SU-DHL-6 (cell line): ENCODE measurements at regions not wholly inside any gene's neighbourhood (a gene's known extent, or its start where the extent isn't known, plus 50 kb on each side); places are given as distances from the start of the nearest gene placed in this dataset.

Experiments used
- H2AFZ ChIP-seq: fragments of 200-600 bp; sonication (generic); 2 replicates; pipeline ENCODE4 v1.6.1; 2014; ENCODE audit warnings: low read depth, mild to moderate bottlenecking, moderate library complexity, mixed read lengths, antibody characterized with exemption, low read length; ENCODE audit not compliant: severe bottlenecking
- H3F3A ChIP-seq: fragments of 200-600 bp; shearing (Covaris generic); 2 replicates; pipeline ENCODE4 v1.6.0; 2016; ENCODE audit warnings: antibody characterized with exemption, mild to moderate bottlenecking; ENCODE audit not compliant: insufficient read depth
- H3K27ac ChIP-seq: fragments of 200-600 bp; sonication (generic); 2 replicates; pipeline ENCODE4 v1.5.1; 2016; ENCODE audit warnings: low read depth, mild to moderate bottlenecking, low read length, moderate library complexity, mixed read lengths
- H3K27me3 ChIP-seq: fragments of 200-600 bp; sonication (generic), shearing (Covaris generic); 2 replicates; pipeline ENCODE4 v1.6.0; 2014; ENCODE audit warnings: mild to moderate bottlenecking, low read length
- H3K36me3 ChIP-seq: fragments of 200-600 bp; sonication (generic); 2 replicates; pipeline ENCODE4 v1.6.1; 2014; ENCODE audit warnings: mild to moderate bottlenecking, low read length, mixed read lengths
- H3K4me2 ChIP-seq: fragments of 300-600, 200-600 bp; shearing (Covaris generic), sonication (generic); 2 replicates; pipeline ENCODE4 v1.6.0; 2014; ENCODE audit warnings: low read length, low read depth, mild to moderate bottlenecking; ENCODE audit not compliant: poor library complexity, severe bottlenecking
- H3K4me3 ChIP-seq: fragments of 200-600 bp; sonication (generic); 2 replicates; pipeline ENCODE4 v1.5.1; 2014; ENCODE audit warnings: antibody characterized with exemption, low read length, mild to moderate bottlenecking, mixed read lengths; ENCODE audit not compliant: insufficient read depth, poor library complexity, severe bottlenecking
- H3K79me2 ChIP-seq: fragments of 200-600 bp; sonication (generic); 2 replicates; pipeline ENCODE4 v1.6.1; 2014; ENCODE audit warnings: mild to moderate bottlenecking, low read length, moderate library complexity; ENCODE audit not compliant: insufficient read depth
- H3K9ac ChIP-seq: fragments of 200-600 bp; sonication (generic); 2 replicates; pipeline ENCODE4 v1.7.0; 2014; ENCODE audit warnings: mild to moderate bottlenecking, low read length
- H3K9me2 ChIP-seq: fragments of 200-600 bp; sonication (generic); replicated peaks from 2 replicates; pipeline ENCODE4 v1.6.1; 2014; ENCODE audit warnings: low read length; ENCODE audit not compliant: insufficient read depth
- H3K9me3 ChIP-seq: fragments of 200-600 bp; sonication (generic); 2 replicates; pipeline ENCODE4 v1.6.1; 2014; ENCODE audit warnings: low read length, mixed read lengths; ENCODE audit not compliant: insufficient read depth
- H4K20me1 ChIP-seq: fragments of 200-600 bp; sonication (generic); 2 replicates; pipeline ENCODE4 v1.6.1; 2014; ENCODE audit warnings: low read depth, mild to moderate bottlenecking, antibody characterized with exemption, low read length, moderate library complexity, mixed read lengths
- CTCF ChIP-seq: fragments of 200-600 bp; sonication (generic); IDR thresholded peaks from one replicate; pipeline ENCODE4 v1.5.1; 2017; ENCODE audit warnings: antibody characterized with exemption, mild to moderate bottlenecking, low read length, moderate library complexity; ENCODE audit not compliant: insufficient read depth, poor library complexity, severe bottlenecking
- EZH2phosphoT487 ChIP-seq: fragments of 200-600 bp; sonication (generic), shearing (Covaris generic); conservative IDR thresholded peaks from 2 replicates; pipeline ENCODE4 v1.6.1; 2018; ENCODE audit warnings: mild to moderate bottlenecking, antibody characterized with exemption, low read length, moderate library complexity, mixed read lengths

- no peaks in the 10 kb centered on the region for H3K79me2 ChIP-seq
- no peaks in the 10 kb centered on the region for H3K9me3 ChIP-seq
- H3K27ac ChIP-seq, result no peak overlapping the region
- no peak overlapping the region for H3K4me2 ChIP-seq
- TF ChIP-seq EZH2phosphoT487 (no peak), CTCF (no peak)
- H4K20me1 ChIP-seq, result no peaks in the 10 kb centered on the region
- no peak overlapping the region for H2AFZ ChIP-seq
- no peak overlapping the region for H3K4me3 ChIP-seq
- H3K36me3 ChIP-seq, result no peaks in the 10 kb centered on the region
- no peak overlapping the region for H3K9ac ChIP-seq
- H3F3A ChIP-seq, result no peaks in the 10 kb centered on the region
- H3K9me2 ChIP-seq, result no peaks in the 10 kb centered on the region
- no peaks in the 10 kb centered on the region for H3K27me3 ChIP-seq
Measured at GRCh38 chr3:181868576-181869082, 156.9 kb downstream of the SOX2 start.

GRCh38 chr3:181872887-181873286, 161.2 kb downstream of the SOX2 start:
- H3K4me2 ChIP-seq, result no peak overlapping the region
- no peak overlapping the region for H3K4me3 ChIP-seq
- H3K27me3 ChIP-seq, result no peaks in the 10 kb centered on the region
- H3K79me2 ChIP-seq, result no peaks in the 10 kb centered on the region
- H2AFZ ChIP-seq, result no peak overlapping the region
- H3K9ac ChIP-seq, result no peak overlapping the region
- TF ChIP-seq CTCF, result no peak
- no peak for TF ChIP-seq EZH2phosphoT487
- no peaks in the 10 kb centered on the region for H3K9me3 ChIP-seq
- H4K20me1 ChIP-seq, result no peaks in the 10 kb centered on the region
- H3F3A ChIP-seq, result no peaks in the 10 kb centered on the region
- no peak overlapping the region for H3K27ac ChIP-seq
- H3K9me2 ChIP-seq, result no peaks in the 10 kb centered on the region
- H3K36me3 ChIP-seq, result no peaks in the 10 kb centered on the region

GRCh38 chr3:181879926-181880325, 168.2 kb downstream of the SOX2 start:
- Histone ChIP-seq H3K9me2 (no peaks in the 10 kb centered on the region), H3K4me3 (no peak overlapping the region), H4K20me1 (no peaks in the 10 kb centered on the region), H2AFZ (no peak overlapping the region), H3K4me2 (no peak overlapping the region), H3K27me3 (no peaks in the 10 kb centered on the region), H3K36me3 (no peaks in the 10 kb centered on the region), H3F3A (no peaks in the 10 kb centered on the region), H3K79me2 (no peaks in the 10 kb centered on the region), H3K9me3 (no peaks in the 10 kb centered on the region), H3K27ac (no peak overlapping the region), H3K9ac (no peak overlapping the region)
- no peak for TF ChIP-seq EZH2phosphoT487
- no peak for TF ChIP-seq CTCF
